CD14-positive monocyte (primary cell): ENCODE measurements at regions not wholly inside any gene's neighbourhood (a gene's known extent, or its start where the extent isn't known, plus 50 kb on each side); places are given as distances from the start of the nearest gene placed in this dataset.

Experiments
- DNase-seq, 3 donors: peaks; one replicate each; pipeline ENCODE4 v3.0.0-alpha.2; 2011 to 2022
- H2AFZ ChIP-seq: 2 replicates; pipeline ENCODE4 v1.6.0; 2012; ENCODE audit warnings: mild to moderate bottlenecking, low read depth, low read length, inconsistent platforms; ENCODE audit not compliant: insufficient read depth, poor library complexity, severe bottlenecking
- H3K27ac ChIP-seq, 2 donors: 1 replicate in 1 of 2; 2 replicates in 1 of 2; pipeline ENCODE4 v1.5.1; 2012 to 2013; ENCODE audit warnings: low read length in 2 of 2, control low read depth in 1 of 2, inconsistent platforms in 1 of 2, low read depth in 1 of 2, mild to moderate bottlenecking in 1 of 2
- H3K27me3 ChIP-seq, 2 donors: one replicate each; pipeline versions ENCODE4 v1.6.0 to v1.6.1; 2011 to 2013; ENCODE audit warnings: low read length in 2 of 2; ENCODE audit not compliant: control insufficient read depth in 2 of 2, insufficient read depth in 2 of 2
- H3K36me3 ChIP-seq, 2 donors: replicated peaks in 1 of 2; 1 replicate in 1 of 2; 2 replicates in 1 of 2; pipeline versions ENCODE4 v1.5.1 to v1.6.1; 2012 to 2013; ENCODE audit warnings: low read length in 2 of 2, control low read depth in 1 of 2, inconsistent platforms in 1 of 2, mild to moderate bottlenecking in 1 of 2; ENCODE audit not compliant: insufficient read depth in 2 of 2, control insufficient read depth in 1 of 2
- H3K4me1 ChIP-seq, 2 donors: 1 replicate in 1 of 2; 2 replicates in 1 of 2; pipeline versions ENCODE4 v1.5.1 to v1.6.1; 2012 to 2013; ENCODE audit warnings: low read length in 2 of 2, control low read depth in 1 of 2, inconsistent platforms in 1 of 2, mild to moderate bottlenecking in 1 of 2, moderate library complexity in 1 of 2; ENCODE audit not compliant: insufficient read depth in 2 of 2, control insufficient read depth in 1 of 2
- H3K4me2 ChIP-seq: replicated peaks from 2 replicates; pipeline ENCODE3; 2012; ENCODE audit warnings: low read length, moderate library complexity, mild to moderate bottlenecking; ENCODE audit not compliant: poor library complexity, severe bottlenecking; ENCODE audit errors: extremely low read depth
- H3K4me3 ChIP-seq, 3 experiments: fragments of 200-600 bp in 1 of 3; sonication (generic) in 1 of 3; replicated peaks in 1 of 3; 1 replicate in 2 of 3; 2 replicates in 1 of 3; pipeline ENCODE4 v1.5.1; 2011 to 2013; ENCODE audit warnings: low read length in 3 of 3, mild to moderate bottlenecking in 3 of 3, control low read depth in 2 of 3, low read depth in 2 of 3, inconsistent platforms in 1 of 3, moderate library complexity in 1 of 3
- H3K79me2 ChIP-seq: 2 replicates; pipeline ENCODE4 v1.6.0; 2012; ENCODE audit warnings: mild to moderate bottlenecking, control low read depth, inconsistent platforms, low read length, moderate library complexity; ENCODE audit not compliant: insufficient read depth
- H3K9ac ChIP-seq: 2 replicates; pipeline ENCODE4 v1.6.0; 2017; ENCODE audit warnings: low read length, mild to moderate bottlenecking; ENCODE audit not compliant: insufficient read depth, poor library complexity, severe bottlenecking
- H3K9me3 ChIP-seq, 2 donors: replicated peaks in 1 of 2; 1 replicate in 1 of 2; 2 replicates in 1 of 2; pipeline versions ENCODE4 v1.5.1 to v1.6.1; 2012 to 2013; ENCODE audit warnings: low read length in 2 of 2, control low read depth in 1 of 2; ENCODE audit not compliant: control insufficient read depth in 1 of 2, insufficient read depth in 1 of 2
- H4K20me1 ChIP-seq: 2 replicates; pipeline ENCODE4 v1.6.0; 2012; ENCODE audit warnings: mild to moderate bottlenecking, low read length, control low read depth, moderate library complexity; ENCODE audit not compliant: insufficient read depth
- H3K27ac Mint-ChIP-seq, 7 donors: one replicate each; pipeline ENCODE4 v1.8.0; 2020; ENCODE audit warnings: mild to moderate bottlenecking in 7 of 7, mixed read lengths in 7 of 7, moderate library complexity in 6 of 7, inconsistent platforms in 2 of 7
- H3K27me3 Mint-ChIP-seq, 3 donors: one replicate each; pipeline ENCODE4 v1.8.0; 2021 to 2022; ENCODE audit warnings: low read depth in 3 of 3, mild to moderate bottlenecking in 3 of 3, mixed read lengths in 3 of 3, moderate library complexity in 3 of 3, inconsistent platforms in 1 of 3
- H3K36me3 Mint-ChIP-seq, 2 donors: one replicate each; pipeline ENCODE4 v1.8.0; 2020; ENCODE audit warnings: mixed read lengths in 2 of 2, inconsistent platforms in 1 of 2, mild to moderate bottlenecking in 1 of 2
- H3K4me1 Mint-ChIP-seq: one replicate; pipeline ENCODE4 v1.8.0; 2020; ENCODE audit warnings: mild to moderate bottlenecking, mixed read lengths
- H3K4me3 Mint-ChIP-seq, 2 donors: one replicate each; pipeline ENCODE4 v1.8.0; 2020; ENCODE audit warnings: mild to moderate bottlenecking in 2 of 2, mixed read lengths in 2 of 2, moderate library complexity in 1 of 2
- H3K9me3 Mint-ChIP-seq, 7 donors: one replicate each; pipeline ENCODE4 v1.8.0; 2020 to 2022; ENCODE audit warnings: mixed read lengths in 7 of 7, mild to moderate bottlenecking in 6 of 7, moderate library complexity in 6 of 7, inconsistent platforms in 2 of 7
- WGBS: methylation state at CpG from one replicate; pipeline ENCODE4 v1.1.5; 2013; ENCODE audit warnings: missing lambda C conversion rate; ENCODE audit not compliant: insufficient coverage; 5-methylcytosine and 5-hydroxymethylcytosine counted together
- intact Hi-C, 2 donors: fragments of 100-400 bp; cut with micrococcal nuclease; formaldehyde crosslinking; loops; one replicate each; pipeline versions ENCODE4 v1.15.0 to v1.15.1; 2023
- TF ChIP-seq, protein P1 (sequence below): fragments of 200-600 bp; IDR thresholded peaks from one replicate; pipeline ENCODE4 v1.8.0; 2022; ENCODE audit warnings: antibody characterized with exemption, mild to moderate bottlenecking

- intact Hi-C loops, result no loop called here
- no peaks in the 10 kb centered on the region for H3K4me1 Mint-ChIP-seq
- H3K9me3 Mint-ChIP-seq, result peaks cover 0 to 3% (median 0%) of the 10 kb centered on the region in 7 donors
- Histone ChIP-seq H2AFZ (no peak overlapping the region), H3K4me1 (no peaks in the 10 kb centered on the region), H3K9ac (no peak overlapping the region), H3K9me3 (no peaks in the 10 kb centered on the region), H3K27me3 (no peaks in the 10 kb centered on the region), H4K20me1 (no peaks in the 10 kb centered on the region), H3K4me3 (no peak overlapping the region), H3K36me3 (no peaks in the 10 kb centered on the region), H3K79me2 (no peaks in the 10 kb centered on the region), H3K4me2 (no peak overlapping the region), H3K27ac (no peak overlapping the region)
- no peaks in the 10 kb centered on the region for H3K36me3 Mint-ChIP-seq
- H3K27ac Mint-ChIP-seq, result peak overlapping the region in 1 of 7 donors; percentile 55
- WGBS, result 97% methylated on average over 5 of the region's 6 CpGs
- H3K4me3 Mint-ChIP-seq, result no peak overlapping the region
- no peak for DNase-seq
- H3K27me3 Mint-ChIP-seq, result no peaks in the 10 kb centered on the region
- TF ChIP-seq, protein P1, sequence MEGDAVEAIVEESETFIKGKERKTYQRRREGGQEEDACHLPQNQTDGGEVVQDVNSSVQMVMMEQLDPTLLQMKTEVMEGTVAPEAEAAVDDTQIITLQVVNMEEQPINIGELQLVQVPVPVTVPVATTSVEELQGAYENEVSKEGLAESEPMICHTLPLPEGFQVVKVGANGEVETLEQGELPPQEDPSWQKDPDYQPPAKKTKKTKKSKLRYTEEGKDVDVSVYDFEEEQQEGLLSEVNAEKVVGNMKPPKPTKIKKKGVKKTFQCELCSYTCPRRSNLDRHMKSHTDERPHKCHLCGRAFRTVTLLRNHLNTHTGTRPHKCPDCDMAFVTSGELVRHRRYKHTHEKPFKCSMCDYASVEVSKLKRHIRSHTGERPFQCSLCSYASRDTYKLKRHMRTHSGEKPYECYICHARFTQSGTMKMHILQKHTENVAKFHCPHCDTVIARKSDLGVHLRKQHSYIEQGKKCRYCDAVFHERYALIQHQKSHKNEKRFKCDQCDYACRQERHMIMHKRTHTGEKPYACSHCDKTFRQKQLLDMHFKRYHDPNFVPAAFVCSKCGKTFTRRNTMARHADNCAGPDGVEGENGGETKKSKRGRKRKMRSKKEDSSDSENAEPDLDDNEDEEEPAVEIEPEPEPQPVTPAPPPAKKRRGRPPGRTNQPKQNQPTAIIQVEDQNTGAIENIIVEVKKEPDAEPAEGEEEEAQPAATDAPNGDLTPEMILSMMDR, result no peak
These were observed 496.8 kb upstream of the RAB6C start for GRCh38 chr2:129482626-129483025.

DNA sequence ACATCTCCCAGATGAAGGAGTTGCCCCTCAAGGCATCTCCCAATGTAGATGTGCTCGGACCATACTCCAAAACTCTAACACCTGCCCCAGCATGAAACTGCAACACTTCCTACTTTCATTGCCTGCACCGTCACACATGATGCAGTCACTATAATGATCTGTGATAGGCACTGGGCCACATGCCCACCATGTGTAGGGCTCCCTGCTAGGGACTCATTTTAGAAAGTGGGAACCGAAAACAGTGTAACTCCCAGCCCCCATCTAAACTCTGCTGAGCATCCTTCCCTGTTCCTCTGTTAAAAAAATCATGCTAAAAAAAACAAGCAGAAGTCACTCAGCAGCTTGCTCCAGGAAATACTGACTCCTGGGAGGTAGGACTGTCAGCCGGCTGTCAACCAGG is 496.1 kb upstream of the RAB6C start:
- H3K79me2 ChIP-seq, result no peaks in the 10 kb centered on the region
- no peak overlapping the region for H3K4me3 ChIP-seq
- H3K4me3 Mint-ChIP-seq, result no peak overlapping the region
- intact Hi-C loops, result no loop called here
- DNase-seq, result peak in 1 of 3 donors; percentile 21
- 49% methylated on average over 4 of the region's 4 CpGs for whole genome bisulfite sequencing
- TF ChIP-seq, protein P1, result no peak
- H4K20me1 ChIP-seq, result no peaks in the 10 kb centered on the region
- no peaks in the 10 kb centered on the region for H3K36me3 Mint-ChIP-seq
- peaks cover 0 to 3% (median 0%) of the 10 kb centered on the region in 7 donors for H3K9me3 Mint-ChIP-seq
- no peak overlapping the region for H3K9ac ChIP-seq
- peak overlapping the region in 1 of 7 donors; percentile 55 for H3K27ac Mint-ChIP-seq
- no peaks in the 10 kb centered on the region for H3K4me1 Mint-ChIP-seq
- H2AFZ ChIP-seq, result no peak overlapping the region
- H3K36me3 ChIP-seq, result no peaks in the 10 kb centered on the region
- peaks cover 0 to 3% of the 10 kb centered on the region in 2 donors for H3K9me3 ChIP-seq
- no peaks in the 10 kb centered on the region for H3K27me3 ChIP-seq
- H3K4me1 ChIP-seq, result no peaks in the 10 kb centered on the region
- H3K27ac ChIP-seq, result no peak overlapping the region
- no peak overlapping the region for H3K4me2 ChIP-seq
- no peaks in the 10 kb centered on the region for H3K27me3 Mint-ChIP-seq
